NT2/D1 (cell line): ENCODE measurements at regions not wholly inside any gene's neighbourhood (a gene's known extent, or its start where the extent isn't known, plus 50 kb on each side); places are given as distances from the start of the nearest gene placed in this dataset.

Experiments
- YY1 ChIP-seq: IDR thresholded peaks from 2 replicates; pipeline ENCODE4 v1.6.1; 2011; ENCODE audit not compliant: insufficient read length, insufficient read depth
- ZNF274 ChIP-seq: IDR thresholded peaks from 2 replicates; pipeline ENCODE4 v1.6.1; 2011; ENCODE audit warnings: mild to moderate bottlenecking, low read depth, low read length

GRCh38 chr1:22228074-22228473, 85.2 kb upstream of the WNT4 start:
- TF ChIP-seq YY1 (no peak), ZNF274 (no peak)
